Medulla oblongata (tissue), 1 donor: ENCODE measurements at regions not wholly inside any gene's neighbourhood (a gene's known extent, or its start where the extent isn't known, plus 50 kb on each side); places are given as distances from the start of the nearest gene placed in this dataset.

Experiments
- DNase-seq: peaks from one replicate; pipeline ENCODE4 v3.0.0-alpha.2; 2015; ENCODE audit errors: extremely low spot score

DNA sequence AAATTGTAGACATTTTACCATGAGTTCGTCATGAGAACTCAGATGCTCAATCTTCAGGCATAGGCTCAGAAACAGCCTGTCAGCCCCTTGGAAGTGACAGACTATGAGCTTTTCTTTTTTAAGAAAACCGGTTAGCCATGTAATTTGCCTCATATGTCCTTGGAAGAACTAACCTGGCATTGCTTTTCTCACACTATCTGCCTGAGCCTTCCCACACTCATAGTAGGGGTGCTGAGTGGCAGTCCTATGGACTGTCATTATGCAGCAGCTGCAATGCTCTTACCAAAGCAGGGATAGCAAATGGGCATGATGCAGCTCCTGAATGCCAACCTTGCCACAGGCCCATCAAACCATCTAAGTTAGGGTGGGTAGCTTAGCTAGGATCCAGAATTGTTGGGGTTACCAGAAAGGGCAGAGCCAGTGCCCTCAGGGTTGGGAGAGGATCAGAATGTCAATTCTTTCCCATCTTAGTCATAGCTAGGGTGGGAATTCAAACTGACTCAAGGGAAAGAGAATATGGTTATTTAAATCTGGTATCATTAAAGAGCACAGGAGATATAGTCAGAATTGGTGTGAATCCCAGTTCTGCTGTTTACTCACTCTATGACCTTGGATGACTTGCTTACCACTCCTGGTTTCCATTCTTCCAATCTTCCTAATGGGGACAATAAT, 230.6 kb upstream of the CPEB2 start:
- DNase-seq, result no peak

DNA sequence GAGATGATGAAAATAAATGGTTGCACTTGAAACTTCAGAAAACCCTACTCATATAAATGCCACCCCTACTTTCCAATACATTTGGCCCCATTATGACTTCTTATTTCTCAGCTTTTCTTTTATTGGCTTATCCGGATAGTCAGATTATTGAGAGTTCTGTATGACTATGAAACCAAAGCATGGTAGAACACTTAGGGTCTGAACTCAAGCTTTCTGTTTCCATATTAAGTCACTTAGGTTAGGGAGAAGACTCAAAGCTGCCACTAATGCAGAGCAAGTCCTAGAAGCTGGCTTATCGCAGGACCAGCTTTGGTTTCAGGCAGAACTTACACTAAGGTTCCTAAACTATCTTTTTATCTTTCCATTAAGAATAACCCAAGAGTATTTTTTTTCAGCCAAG, 229.9 kb upstream of the CPEB2 start:
- no peak for DNase-seq

DNA sequence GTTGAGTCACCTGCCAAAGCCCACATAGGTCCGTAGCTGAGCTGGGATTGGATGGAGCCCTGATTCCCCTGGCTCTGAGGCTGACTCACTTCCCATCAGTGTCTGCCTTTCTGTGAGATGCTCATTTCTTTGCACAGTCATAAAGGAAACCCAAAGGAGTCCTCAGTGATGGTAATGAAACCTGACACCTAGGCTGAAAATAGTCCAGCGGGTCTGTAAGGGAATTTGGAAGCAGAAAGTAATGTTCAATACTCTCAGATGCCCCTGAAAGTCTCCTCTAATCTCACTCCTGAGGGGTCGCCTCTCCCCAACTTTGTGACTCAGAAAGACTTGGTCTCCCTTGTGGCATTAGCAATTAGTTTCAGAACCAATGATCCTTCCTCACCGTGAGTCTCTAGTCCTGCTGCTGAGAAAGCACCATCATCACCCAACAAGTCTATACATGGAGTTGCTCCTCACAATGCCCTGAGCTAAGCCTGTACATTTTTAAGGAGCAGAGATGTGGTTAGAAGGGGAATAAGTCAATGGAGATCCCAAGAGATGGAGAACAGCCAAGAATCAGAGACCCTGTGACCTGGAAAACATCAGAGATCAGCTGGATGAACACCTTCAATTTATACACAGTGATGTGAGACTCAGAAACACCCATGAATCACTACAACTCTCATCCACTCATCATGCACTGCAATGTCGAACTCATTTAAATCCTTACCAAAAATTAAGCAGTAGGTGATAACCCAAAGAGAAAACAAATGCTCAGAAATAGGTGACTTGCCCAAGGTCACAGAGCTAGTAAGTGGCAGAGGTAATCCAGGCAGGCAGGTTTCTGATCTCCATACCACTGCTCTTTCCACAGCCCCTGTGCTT, 219.0 kb upstream of the CPEB2 start:
- no peak for DNase-seq

DNA sequence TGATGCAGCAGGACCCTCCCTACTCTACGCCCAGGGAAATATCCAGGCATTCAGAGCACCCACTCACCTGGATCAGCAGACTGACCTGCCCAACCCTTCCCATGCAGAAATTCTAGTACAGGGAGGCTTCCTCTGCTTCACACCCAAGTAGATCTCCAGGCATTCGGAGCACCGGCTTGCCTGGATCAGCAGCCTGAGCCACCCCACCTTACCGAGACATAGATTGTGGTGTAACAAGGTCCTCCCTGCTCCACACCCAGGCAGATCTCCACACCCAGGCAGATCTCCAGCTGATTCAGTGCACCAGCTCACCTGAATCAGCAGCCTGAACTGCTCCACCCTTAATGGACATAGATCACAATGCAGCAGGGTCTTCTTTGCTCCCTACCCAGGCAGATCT, 215.1 kb upstream of the CPEB2 start:
- DNase-seq, result no peak

DNA sequence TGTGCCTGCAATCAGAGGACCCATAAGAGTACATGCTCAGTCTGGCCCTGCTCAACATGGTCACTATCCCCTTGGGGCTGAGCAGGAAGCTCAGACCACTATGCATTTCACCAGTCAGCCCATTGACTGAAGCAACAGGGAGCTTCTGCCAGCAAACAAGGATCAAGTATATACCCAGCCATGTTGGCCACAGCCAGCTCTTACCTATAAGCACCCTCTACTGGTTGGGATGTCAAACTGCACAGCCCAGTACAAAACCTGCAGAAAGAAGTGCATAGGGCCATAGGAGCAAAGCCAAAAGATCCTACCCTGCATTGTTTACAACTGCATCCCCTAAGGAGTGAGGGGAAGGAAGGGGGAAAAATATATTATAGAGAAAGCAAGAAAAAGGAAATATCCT, 214.4 kb upstream of the CPEB2 start:
- no peak for DNase-seq

DNA sequence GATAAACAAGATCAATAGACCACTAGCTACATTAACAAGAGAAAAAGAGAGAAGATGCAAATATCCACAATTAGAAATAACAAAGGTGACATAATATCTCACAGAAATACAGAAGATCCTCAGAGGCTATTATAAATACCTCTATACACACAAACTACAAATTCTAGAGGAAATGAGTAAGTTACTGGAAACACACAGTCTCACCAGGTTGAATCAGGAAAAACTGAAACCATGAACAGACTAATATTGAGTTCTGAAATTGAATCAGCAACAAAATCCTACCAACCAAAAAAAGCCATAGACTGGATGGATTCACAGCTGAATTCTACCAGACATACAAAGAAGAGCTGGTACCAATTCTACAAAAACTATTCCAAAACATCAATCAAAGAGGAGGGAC, 211.8 kb upstream of the CPEB2 start:
- no peak for DNase-seq

DNA sequence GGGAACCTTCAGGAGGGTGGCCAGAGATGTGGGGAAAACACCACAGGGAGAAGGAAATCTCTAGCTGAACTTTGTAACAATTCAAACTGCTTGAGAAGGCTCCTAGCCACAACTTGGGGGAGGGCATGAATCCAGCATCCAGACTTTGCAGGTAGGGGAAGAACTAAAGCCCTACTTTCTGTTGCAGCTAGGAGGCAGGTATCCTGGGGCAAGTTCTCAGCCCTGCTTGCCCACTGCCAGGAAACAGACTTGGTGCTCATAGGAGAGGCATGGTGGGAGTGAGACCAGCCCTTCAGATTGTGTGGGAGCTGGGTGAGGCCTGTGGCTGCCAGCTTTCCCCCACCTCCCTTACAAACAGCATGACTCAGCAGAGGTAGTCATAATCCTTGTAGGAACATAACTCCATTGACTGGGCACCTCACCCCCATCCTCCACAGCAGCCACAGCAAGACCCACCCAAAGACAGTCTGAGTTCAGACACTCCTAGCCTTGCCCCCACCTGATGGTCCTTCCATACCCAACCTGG, 209.5 kb upstream of the CPEB2 start:
- DNase-seq, result no peak

DNA sequence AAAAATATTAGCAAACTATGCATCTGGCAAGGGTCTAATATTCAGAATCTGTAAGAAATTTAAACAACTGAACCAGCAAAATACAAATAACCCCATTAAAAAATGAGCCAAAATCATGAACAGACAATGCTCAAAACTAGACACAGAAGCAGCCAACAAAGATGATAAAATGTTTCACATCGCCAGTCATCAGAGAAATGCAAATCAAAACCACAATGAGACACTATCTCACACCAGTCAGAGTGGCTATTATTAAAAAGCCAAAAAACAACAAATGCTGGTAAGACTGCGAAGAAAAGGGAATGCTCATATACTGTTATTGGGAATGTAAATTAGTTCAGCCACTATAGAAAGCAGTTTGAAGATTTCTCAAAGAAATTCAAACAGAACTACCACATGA, 201.3 kb upstream of the CPEB2 start:
- no peak for DNase-seq

DNA sequence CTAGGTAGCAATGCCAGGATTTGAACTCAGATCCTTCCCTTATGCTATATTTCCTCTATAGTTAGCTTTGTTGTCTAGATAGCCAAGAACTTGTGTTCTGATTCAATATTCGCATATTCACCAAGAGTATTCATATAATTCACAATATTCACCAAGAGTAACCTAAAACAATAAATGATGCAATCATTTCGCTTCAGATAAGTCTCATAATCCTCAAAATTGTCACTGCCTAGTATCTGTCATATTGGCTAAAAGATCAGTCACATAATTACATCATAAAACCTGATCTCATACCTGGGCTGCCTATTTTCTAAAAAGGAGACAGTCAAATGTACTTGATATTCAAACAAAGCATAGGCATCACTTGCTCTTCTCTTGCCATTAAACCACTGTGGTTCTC, 199.7 kb upstream of the CPEB2 start:
- DNase-seq, result no peak

DNA sequence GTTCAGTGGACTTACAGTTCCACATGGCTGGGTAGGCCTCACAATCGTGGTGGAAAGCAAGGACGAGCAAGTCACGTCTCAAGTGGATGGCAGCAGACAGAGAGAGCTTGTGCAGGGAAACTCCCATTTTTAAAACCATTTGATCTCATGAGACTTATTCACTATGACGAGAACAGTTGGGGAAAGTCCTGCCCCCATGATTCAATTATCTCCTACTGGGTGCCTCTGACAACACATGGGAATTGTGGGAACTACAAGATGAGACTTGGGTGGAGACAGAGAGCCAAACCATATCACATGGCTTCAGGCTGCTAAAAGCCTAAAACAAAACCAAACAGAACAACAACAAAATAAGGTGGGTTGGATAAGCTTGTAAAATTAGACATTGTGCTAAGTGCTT, 194.4 kb upstream of the CPEB2 start:
- DNase-seq, result no peak

DNA sequence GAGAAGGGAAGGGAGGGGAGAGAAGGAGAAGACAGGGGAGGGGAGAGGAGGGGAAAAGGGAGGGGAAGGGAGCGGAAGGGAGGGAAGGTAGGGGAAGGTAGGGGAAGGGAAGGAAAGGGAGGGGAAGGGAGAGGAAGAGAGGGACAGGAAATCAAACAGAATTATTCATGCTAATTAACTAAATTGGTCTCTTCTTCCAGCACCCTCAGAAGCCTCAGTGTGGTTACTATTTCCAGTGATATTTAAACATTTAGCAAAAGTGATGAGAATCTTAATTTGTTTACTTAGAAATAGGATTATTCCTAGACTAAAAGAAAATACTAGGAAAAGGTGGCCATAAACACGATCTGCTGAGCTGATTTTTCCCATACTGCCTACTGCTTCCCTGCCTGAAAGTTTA, 193.1 kb upstream of the CPEB2 start:
- DNase-seq, result no peak

DNA sequence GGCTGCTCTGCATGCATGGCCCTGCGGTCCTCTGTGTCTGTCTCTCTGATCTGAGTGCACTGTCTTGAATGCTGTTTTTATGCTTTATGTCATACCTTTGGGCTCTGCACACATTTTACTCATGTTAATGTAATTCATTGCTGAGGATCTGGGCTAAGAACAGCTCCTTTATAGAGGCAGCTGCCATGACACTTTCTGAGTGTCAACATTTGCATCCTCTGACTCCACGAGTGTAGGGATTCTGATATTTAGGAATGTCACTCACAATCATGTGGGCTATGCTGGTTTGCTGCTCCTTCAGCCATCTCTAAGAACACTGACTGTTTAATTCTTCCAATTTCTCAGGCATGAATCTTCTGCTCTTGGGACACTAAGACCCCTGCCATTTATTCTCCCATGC, 192.2 kb upstream of the CPEB2 start:
- no peak for DNase-seq

DNA sequence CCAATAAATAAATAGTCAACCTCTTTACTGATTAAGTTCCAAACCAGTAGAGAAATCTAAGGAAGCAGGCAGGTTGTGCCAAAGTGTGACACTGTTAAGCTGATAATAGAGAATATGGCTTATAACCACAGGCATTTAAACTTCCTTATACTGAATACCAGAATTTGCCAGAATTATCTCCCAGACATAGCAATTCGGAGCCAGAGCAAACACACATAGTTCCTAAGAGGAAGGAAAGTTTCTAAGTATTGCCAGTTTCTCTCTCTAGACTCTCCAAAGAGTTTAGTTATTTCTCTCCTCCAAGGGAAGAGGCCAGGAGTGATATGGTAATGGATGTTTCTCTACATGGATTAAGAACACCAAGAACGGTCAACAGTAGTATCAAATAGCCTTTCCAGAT, 191.7 kb upstream of the CPEB2 start:
- no peak for DNase-seq

DNA sequence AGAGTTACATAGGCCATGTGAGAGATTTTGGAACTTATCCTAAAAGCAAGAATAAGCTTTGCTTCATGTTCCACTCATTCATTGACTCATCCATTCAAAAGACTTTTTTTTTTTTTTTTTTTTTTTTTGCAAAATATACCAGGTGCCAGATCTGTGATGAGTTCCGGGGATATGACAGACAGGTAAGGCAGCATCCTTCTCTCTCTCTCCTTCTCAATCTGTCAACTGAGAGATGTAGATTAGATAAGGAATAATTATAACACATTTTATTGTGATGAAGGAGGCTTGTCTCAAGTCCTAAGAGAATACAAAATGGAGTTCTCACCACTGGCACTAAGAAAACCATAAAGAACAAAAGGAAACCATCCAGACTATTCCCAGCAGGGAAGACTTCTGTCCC, 190.2 kb upstream of the CPEB2 start:
- DNase-seq, result no peak

DNA sequence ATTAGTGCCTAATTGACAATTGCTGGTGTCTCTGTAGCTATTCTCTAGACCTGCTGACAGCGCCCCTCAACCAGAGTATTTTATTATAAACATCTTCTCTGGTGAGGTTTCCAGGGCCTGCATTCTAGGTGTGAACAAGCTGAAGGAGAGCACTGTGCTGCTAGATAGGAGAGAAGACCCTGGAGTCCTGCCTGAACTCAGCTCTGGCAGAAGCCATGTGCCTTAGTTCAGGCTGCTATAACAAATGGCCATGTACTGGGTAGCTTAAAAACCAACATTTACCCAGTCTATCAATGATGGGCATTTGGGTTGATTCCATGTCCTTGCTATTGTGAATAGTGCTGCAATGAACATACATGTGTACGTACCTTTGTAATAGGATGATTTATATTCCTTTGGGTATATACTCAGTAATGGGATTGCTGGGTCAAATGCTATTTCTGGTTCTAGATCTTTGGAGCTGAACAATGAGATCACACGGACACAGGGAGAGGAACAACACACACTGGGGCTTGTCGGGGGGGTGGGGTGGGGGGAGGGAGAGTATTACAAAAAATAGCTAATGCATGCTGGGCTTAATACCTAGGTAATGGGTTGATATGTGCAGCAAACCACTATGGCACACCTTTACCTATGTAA, 185.5 kb upstream of the CPEB2 start:
- no peak for DNase-seq

DNA sequence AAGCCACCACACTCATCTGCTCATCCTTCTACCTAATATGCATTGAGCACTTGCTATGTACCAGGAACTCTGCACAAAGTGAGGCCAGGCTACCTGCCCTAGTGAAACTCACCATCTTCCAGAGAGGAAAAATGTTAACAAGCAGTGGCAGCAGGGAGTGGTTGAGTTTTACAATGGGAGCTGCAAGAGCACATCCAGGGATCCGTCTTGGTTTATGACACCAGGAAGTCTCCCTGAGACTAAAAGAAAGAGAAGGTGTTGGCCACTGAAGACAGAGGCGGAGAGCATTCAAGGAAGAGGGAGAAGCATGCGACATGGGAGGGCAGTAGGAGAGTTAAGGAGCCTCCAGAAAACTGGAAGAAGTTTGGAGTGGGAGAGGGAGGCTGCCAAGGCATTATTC, 178.1 kb upstream of the CPEB2 start:
- no peak for DNase-seq

DNA sequence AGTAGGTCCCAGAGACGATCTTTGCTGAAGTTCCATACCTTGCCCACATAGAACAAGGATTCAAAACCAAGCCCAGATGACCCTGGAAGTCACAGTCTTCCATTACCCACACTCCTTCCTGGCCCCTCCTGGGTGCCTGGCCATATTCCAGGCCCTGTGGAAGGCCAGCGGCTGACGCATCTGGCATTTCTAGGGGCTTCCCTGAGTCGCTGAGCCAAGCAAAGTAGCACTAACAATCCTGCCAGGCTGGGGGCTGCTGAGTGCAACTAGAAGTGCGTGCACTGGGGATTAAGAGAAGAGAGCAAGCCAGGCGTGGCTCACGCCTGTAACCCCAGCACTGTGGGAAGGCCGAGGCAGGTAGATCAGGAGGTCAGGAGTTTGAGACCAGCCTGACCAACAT, 175.2 kb upstream of the CPEB2 start:
- DNase-seq, result no peak

DNA sequence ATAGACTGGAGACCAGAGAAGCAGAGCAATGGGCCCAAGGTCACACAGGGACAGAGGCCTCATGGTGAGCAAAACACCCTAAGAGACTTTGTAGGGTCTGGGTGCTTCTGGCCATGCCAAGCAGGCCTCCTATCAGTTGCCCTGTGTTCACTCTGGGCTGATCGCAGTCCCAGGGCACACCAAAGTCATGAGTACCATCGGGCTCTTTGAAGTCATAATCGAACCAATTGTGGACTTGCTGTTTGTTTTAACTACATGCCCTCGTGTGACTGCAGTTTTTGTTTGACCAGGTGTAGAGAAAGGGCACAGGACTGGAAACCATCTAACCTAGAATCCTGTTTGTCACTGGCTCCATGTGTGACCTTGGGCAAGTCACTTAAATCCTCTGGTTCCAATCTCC, 172.5 kb upstream of the CPEB2 start:
- no peak for DNase-seq

DNA sequence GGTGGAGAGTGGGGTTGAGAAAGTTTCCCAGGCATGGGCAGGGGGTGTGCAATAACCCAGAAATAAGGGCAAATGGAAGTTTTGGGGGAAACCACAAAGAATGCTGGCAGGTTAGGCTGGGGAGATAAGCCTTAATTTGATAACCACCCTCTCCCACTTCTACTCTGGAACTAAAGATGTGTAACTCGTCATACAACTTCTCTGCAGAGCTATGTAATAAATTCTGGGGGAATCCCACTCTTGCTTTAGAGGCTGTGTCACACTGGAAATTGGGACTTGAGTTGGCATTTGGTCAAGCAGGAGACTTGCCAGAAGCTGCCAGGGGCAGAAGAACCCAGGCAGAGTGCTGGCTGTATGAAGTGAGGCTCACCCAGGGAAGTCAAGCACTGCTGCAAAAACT, 170.9 kb upstream of the CPEB2 start:
- DNase-seq, result no peak

DNA sequence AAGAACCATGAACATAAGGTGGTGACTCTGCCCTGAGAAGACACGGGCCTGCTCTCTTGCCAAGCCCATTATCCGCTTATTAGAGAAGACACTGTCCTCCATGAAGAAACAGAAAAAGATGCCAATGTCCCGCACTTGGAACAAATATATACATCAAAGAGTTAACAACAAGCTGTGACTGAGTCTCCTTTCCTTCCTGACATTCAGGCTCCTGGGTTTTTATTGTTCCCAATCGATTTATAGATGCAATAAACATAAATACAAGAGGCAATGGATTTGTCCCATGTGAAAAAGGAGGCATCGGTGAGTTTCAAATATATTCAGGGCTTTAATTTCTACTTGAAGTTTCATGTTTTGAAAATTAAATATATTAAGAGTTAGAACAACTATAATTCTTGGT, 169.2 kb upstream of the CPEB2 start:
- DNase-seq, result no peak

DNA sequence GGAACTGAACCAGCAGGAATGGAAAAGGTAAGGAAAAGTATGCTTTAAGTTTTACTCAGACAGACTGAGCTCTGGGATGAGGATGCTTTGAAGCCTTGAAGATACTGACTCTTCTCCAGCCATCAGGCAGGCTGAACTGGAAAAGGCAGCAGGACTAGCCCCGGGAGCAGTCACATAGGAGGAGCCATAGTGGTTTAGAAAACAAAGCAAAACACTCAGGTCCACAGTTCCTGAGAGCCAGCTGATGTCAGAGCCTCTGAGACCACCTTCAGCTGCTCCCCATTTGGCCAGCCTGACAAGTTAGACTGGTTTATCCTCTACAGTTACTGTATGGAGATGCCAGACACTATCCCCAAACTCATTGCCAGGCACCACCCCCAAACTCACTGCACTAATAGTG, 167.9 kb upstream of the CPEB2 start:
- DNase-seq, result no peak

DNA sequence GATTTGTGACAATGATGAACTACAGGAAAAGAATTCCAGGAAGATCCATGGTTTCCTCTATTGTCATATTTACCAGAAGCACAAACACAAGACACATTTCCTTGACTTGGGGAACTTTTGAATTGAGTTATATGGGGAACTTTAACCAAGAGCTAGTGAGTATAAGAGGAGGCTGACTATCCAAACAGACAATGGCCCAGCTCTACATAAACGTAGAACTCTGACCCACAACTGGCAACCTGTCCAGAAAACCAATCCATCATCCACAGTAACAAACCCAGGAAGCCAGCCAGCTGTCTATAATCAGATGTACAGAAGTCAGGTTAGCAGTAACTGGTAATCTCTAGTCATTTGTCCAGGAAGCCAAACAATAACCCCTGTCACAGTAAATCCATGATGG, 167.0 kb upstream of the CPEB2 start:
- no peak for DNase-seq
